GM12878 (cell line): ENCODE measurements at regions not wholly inside any gene's neighbourhood (a gene's known extent, or its start where the extent isn't known, plus 50 kb on each side); places are given as distances from the start of the nearest gene placed in this dataset.

Source experiments
- ATF2 ChIP-seq: IDR thresholded peaks from 2 replicates; pipeline ENCODE4 v1.6.1; 2012; ENCODE audit warnings: low read length, inconsistent platforms
- BCL11A ChIP-seq: IDR thresholded peaks from 2 replicates; pipeline ENCODE4 v1.6.1; 2011; ENCODE audit warnings: low read depth, low read length
- CHD1 ChIP-seq: IDR thresholded peaks from 2 replicates; pipeline ENCODE4 v1.6.1; 2012; ENCODE audit warnings: low read depth, low read length, improper control_type of control experiment
- CREM ChIP-seq: IDR thresholded peaks from 2 replicates; pipeline ENCODE4 v1.6.1; 2014; ENCODE audit warnings: antibody characterized with exemption, low read depth
- E2F8 ChIP-seq: fragments of 450-650 bp; IDR thresholded peaks from 2 replicates; pipeline ENCODE4 v1.6.1; 2018; ENCODE audit warnings: mild to moderate bottlenecking, low read depth, moderate library complexity; ENCODE audit not compliant: partially characterized antibody
- ELK1 ChIP-seq: IDR thresholded peaks from 2 replicates; pipeline ENCODE4 v1.6.1; 2012; ENCODE audit warnings: low read depth, low read length, improper control_type of control experiment
- ESRRA ChIP-seq: IDR thresholded peaks from 2 replicates; pipeline ENCODE4 v1.6.1; 2012; ENCODE audit warnings: mild to moderate bottlenecking, low read length, improper control_type of control experiment
- EZH2 ChIP-seq: IDR thresholded peaks from 2 replicates; pipeline ENCODE4 v1.6.1; 2012; ENCODE audit warnings: low read depth, mild to moderate bottlenecking, control low read depth, inconsistent platforms, low read length, borderline replicate concordance; ENCODE audit not compliant: control insufficient read depth
- MTA2 ChIP-seq: fragments of 450-650 bp; IDR thresholded peaks from 2 replicates; pipeline ENCODE4 v1.6.1; 2016; ENCODE audit warnings: low read depth, mild to moderate bottlenecking, moderate library complexity
- MYB ChIP-seq: fragments of 150-350 bp; IDR thresholded peaks from 2 replicates; pipeline ENCODE4 v1.6.1; 2014; ENCODE audit warnings: mild to moderate bottlenecking, low read depth, low read length, borderline replicate concordance
- MYC ChIP-seq: IDR thresholded peaks from 2 replicates; pipeline ENCODE4 v1.6.1; 2011; ENCODE audit warnings: mild to moderate bottlenecking, low read length, moderate library complexity, inconsistent platforms; ENCODE audit not compliant: insufficient read depth, insufficient replicate concordance, insufficient read length, severe bottlenecking
- NBN ChIP-seq: fragments of 450-650 bp; IDR thresholded peaks from 2 replicates; pipeline ENCODE4 v1.6.1; 2016
- NFYB ChIP-seq: IDR thresholded peaks from 2 replicates; pipeline ENCODE4 v1.6.1; 2011; ENCODE audit warnings: low read depth, mild to moderate bottlenecking, low read length, improper control_type of control experiment, moderate library complexity; ENCODE audit not compliant: insufficient read depth
- RAD21 ChIP-seq: IDR thresholded peaks from 2 replicates; pipeline ENCODE4 v1.6.1; 2011; ENCODE audit warnings: mild to moderate bottlenecking, low read depth, low read length, moderate library complexity; ENCODE audit not compliant: insufficient read depth
- RB1 ChIP-seq: fragments of 450-650 bp; formaldehyde crosslinking; IDR thresholded peaks from 2 replicates; pipeline ENCODE4 v1.6.1; 2017; ENCODE audit warnings: mild to moderate bottlenecking, borderline replicate concordance
- RELB ChIP-seq: fragments of 450-650 bp; IDR thresholded peaks from 2 replicates; pipeline ENCODE4 v1.6.1; 2017; ENCODE audit warnings: low read depth, mild to moderate bottlenecking, moderate library complexity
- RFX5 ChIP-seq: IDR thresholded peaks from 2 replicates; pipeline ENCODE4 v1.6.1; 2011; ENCODE audit warnings: low read depth, low read length, improper control_type of control experiment
- SMAD1 ChIP-seq: fragments of 450-650 bp; IDR thresholded peaks from 2 replicates; pipeline ENCODE4 v1.6.1; 2018; ENCODE audit warnings: mild to moderate bottlenecking, low read depth; ENCODE audit not compliant: partially characterized antibody
- SMC3 ChIP-seq: IDR thresholded peaks from 2 replicates; pipeline ENCODE4 v1.6.1; 2011; ENCODE audit warnings: low read length, improper control_type of control experiment, borderline replicate concordance
- SUZ12 ChIP-seq: fragments of 200-600 bp; sonication (generic); IDR thresholded peaks from one replicate; pipeline ENCODE4 v1.6.1; 2018; ENCODE audit warnings: antibody characterized with exemption, mild to moderate bottlenecking; ENCODE audit not compliant: unreplicated experiment
- TAF1 ChIP-seq: IDR thresholded peaks from 2 replicates; pipeline ENCODE4 v1.6.1; 2011; ENCODE audit warnings: mild to moderate bottlenecking, low read depth, low read length, borderline replicate concordance
- TBL1XR1 ChIP-seq: IDR thresholded peaks from 2 replicates; pipeline ENCODE4 v1.6.1; 2012; ENCODE audit warnings: low read depth, low read length, improper control_type of control experiment
- YBX1 ChIP-seq: fragments of 450-650 bp; IDR thresholded peaks from 2 replicates; pipeline ENCODE4 v1.6.1; 2016; ENCODE audit warnings: antibody characterized with exemption

GRCh38 chr6:26304797-26305640 lies 60.0 kb upstream of the BTN3A2 start (continued):
- TF ChIP-seq E2F8: no peak
- TF ChIP-seq SMAD1: no peak
- no peak for TF ChIP-seq ESRRA
- no peak for TF ChIP-seq ELK1
- peak; percentile 55 for TF ChIP-seq RELB
- 0 out of 2 replicates have a peak, but pooled peaks have one; percentile 48 for TF ChIP-seq RB1
- TF ChIP-seq TAF1: peak; percentile 21; the same call in 1 of the 2 replicates
- TF ChIP-seq MYB: no peak
- no peak for TF ChIP-seq RAD21
- TF ChIP-seq YBX1: no peak
- TF ChIP-seq NBN: peak; percentile 57
- TF ChIP-seq EZH2: no peak
- no peak for TF ChIP-seq TBL1XR1
- peak; percentile 52; the same call in 1 of the 2 replicates for TF ChIP-seq CREM
- TF ChIP-seq BCL11A: no peak
- no peak for TF ChIP-seq RFX5
- no peak for TF ChIP-seq MYC
- TF ChIP-seq SMC3: no peak
- TF ChIP-seq SUZ12: no peak
- 0 out of 2 replicates have a peak, but pooled peaks have one; percentile 1 for TF ChIP-seq MTA2
- no peak for TF ChIP-seq NFYB
- TF ChIP-seq CHD1: no peak
- peak; percentile 28; the same call in 1 of the 2 replicates for TF ChIP-seq ATF2
